GM21526 (cell line): ENCODE measurements at regions not wholly inside any gene's neighbourhood (a gene's known extent, or its start where the extent isn't known, plus 50 kb on each side); places are given as distances from the start of the nearest gene placed in this dataset.

ENCODE experiments used
- ATAC-seq: cut with Tn5 transposase; IDR thresholded peaks from one replicate; pipeline ENCODE4 v1.9.1; 2021; ENCODE audit warnings: moderate library complexity; ENCODE audit not compliant: unreplicated experiment, low FRiP score

DNA sequence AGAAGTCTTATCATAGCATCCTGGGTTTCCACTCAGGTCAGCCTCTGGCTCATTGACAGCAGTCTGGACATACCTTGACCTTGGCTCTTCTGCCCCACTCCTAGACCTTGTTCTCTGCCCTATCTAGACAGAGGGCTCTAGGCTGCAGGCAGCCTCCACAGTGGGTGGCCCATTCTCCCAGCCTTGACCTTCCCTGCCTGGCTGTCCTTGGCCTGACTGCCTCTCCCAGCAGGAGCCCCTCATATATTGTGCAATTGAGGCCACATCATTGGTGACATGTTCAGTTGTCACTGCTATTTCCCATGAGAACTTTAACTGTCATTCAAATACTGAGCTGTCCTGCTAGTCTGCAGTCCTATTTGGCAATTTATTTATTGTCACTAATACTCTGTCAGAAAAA is 503.4 kb downstream of the PLXNA4 start:
- no peak for ATAC-seq

DNA sequence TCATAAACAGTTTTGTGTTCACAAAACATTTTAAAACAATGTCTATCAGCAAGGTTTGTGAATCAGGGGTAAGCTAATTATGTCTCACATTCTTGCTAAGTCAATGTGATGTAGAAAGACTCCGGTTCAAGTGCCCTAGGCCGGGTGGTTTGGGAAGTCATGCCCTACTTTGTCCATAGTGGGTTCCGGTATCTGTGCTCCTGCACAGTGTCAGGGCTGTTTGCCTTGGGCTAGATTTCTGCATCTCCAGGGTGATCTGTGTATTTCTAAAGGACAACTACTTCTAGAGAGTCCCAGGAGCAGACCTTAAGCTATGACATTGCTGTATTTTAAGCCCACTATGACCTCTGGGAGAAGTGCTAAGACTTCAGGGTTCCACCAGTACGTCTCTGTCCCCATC is 504.1 kb downstream of the PLXNA4 start:
- ATAC-seq: no peak

DNA sequence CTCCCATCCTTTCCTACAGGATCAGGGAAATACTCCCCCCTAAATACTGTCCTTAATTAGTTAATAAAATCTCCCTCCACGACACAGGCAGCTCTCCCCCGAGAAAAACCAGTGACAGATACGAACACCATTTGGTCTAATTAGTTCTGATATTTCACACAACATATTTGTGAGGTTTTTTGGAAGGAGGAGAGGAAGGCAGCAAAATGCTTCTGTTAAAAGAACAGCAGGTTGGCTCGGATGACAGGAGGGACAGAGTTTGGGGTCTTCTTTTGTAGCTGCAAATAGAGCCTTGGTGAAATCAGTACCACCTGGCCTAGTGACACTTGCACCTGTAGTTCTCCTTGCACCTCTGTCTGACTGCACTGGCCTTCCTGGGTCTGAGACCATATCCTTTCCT is 507.0 kb downstream of the PLXNA4 start:
- ATAC-seq: no peak

DNA sequence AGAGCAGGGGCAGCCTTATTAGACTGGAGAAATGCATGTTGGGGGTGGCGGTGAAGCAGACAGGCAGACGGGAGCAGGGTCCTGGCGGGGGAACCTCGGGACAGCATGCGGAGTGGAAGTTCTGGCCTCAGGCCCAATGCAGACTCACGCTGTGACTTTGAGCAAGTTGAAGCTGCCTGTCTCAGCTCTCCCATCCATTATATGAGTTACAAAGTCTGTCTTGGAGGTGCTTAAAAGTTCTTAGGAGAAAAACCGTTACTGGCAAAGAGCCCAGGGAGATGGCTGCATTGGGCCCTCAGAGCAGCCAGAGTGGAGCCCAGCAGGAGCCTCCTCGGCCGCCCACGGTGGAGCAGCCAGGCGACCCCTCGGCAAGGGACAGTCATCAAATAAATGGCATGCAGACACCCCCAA is 509.5 kb downstream of the PLXNA4 start:
- ATAC-seq: no peak

DNA sequence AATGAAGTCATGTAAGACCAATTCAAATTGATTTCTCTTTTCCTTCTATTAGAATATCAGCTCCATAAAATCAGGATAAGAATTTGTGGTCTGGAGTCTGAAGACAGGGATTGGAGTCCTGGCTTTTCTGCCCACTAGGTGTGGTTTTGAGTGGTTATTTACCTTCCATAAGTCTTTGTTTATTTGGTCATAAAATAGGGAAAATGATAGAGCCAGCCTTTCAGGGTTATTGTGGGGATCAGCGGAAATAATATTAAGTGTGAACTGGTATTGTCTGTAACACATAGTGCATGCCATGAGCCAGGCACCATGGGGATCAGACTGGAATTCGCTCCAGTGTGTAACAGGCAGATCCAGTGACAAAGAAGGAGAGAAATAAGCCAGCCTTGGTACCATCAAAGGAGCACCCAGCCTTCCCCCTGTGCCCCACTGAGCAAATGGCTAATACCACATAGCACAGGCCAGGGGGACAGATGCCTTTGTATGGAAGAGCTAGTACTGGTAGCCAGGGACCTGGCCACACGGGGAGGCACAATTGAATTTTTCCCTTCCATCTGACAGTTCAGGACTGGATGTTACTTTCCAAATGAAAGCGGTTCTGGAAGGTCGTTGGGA is 509.7 kb upstream of the PODXL start:
- no peak for ATAC-seq

DNA sequence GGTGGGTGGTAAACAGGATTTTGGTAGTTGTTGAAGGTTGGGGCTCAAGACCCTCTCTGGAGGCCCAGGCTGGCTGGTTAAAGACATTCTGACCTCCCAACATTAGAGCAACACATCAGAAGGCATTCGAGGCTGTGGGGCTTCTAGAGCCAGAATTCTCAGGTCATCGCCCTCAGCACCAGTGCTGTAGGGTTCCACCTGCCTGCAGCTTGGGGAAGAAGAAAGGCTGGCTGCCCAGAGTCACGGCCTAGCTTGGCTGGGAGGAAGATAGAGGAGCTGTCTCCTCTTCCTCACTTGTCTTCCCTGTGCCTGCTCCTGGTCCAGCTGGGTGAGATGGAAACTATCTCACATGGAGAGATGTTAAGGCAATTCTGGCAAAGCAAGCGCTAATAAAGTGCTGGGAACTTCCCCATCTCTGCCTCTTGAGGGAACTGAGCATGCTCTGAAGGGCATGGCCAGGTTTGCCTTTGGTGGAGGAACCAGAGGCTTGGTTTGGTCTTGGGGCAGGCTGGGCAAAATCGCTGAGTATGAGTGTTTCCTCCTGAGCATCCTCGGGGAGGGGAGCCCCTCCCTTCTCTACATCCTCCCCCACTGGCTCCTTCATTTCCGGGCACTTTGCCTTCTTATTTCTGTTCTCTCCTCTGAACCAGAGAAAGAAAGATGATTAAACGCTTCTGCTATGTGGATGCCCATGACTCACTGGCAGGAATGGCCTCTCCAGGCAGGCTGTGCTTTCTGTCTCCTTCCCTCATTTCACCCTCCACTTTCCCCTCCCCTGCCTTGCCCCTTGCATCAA is 509.0 kb upstream of the PODXL start:
- no peak for ATAC-seq

DNA sequence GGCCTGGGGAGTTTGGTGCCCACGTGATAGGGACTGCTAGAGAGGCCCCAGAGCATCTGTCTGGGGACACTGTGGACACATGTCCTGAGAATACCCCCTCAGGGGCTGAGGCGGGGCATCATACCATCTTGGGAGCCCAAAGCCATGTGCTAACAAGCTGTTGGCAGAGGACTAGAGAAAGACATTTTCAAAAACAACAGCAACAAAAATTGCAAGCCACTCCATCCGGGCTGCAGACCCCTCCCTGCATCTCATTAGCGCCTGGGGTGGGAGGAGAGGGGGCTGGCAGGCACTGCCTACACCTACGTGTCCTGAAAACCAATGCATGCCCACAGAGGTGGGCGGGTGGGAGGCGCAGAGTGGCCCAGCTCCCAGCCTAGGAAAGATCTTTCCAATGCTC is 507.4 kb upstream of the PODXL start:
- no peak for ATAC-seq

DNA sequence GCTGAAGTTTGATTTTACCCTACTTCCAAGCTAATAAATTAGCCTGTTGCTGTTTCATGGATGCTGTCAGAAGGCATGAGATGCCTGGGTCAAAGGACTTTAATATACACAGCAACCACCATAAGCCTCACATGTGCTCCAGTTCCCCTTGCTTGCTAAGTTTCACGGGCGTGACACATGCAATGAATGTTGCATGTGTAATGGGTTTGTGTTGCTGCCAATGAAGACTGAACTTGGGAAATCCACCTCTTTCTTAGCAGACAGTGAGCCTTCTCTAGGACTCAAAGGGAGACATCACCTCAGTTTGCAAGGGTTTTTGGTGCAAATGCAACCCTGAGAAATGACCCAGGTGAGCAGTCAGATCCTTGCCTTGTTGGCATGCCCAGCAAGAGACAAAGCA is 505.5 kb upstream of the PODXL start:
- ATAC-seq: no peak

DNA sequence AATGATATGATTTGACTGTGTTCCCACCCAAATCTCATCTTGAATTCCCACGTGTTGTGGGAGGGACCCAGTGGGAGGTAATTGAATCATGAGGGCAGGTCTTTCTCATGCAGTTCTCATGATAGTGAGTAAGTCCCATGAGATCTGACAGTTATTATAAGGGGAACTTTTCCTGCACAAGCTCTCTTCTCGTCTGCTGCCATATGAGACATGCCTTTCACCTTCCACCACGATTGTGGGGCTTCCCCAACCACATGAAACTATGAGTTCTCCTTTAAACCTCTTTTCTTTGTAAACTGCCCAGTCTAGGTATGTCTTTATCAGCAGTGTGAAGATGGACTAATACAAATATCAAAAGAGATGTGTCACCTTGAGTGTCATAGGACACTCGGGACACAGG is 502.7 kb upstream of the PODXL start:
- no peak for ATAC-seq

DNA sequence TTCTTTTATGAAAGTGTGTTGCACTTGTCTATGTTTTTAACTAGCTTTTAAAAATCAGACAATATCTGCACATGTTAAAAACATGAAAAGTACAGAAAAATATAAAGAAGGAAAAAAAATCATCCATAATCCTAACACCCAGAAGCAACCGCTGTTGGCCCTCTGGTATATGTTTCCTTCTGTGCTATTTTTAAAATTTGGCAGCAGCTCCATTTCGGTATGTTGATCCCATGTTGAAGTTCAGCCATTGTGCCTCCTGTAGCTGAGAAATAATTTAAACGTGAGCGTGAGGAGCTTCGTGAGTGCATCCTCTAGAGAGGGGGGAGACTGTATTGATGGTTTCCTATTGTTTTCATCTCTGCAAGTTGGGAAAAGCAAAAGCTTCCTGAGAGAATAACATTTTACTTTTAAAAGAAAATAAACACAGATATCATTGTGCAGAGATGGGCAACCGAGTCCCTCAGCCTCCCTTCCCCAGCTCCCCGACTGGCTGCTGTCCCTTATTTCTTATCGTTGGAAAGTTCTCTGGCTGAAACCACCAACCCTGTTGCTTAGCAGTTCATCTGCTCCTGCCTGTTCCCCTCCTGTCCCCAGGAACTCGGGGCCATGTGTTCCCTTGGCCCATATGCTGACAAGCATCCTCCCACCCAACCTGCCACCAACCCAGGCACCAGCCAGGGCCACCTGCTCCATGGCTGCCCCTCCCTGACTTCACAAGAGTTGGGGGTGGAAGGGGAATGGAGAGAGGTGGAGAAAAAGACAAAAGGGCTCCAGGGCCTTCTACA is 499.1 kb upstream of the PODXL start:
- ATAC-seq: no peak

DNA sequence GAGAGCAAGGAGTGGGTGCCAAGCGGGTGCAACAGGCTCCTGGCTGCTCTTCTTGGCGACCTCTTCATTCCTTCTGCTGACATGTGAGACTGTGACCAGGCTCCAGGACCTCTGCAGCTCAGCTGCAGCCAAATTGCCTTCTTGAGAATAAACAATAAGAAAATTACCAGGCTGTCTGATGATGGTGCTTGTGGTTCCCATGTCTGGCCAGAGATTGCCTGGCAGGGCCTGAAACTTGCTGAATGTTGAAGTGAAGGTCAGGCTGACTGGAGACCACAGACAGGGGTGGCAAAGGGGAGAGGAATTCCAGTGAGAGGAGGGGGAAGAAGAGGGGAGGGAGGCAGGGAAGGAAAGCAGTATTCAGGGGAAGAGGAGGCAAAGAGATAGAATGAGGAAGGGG is 497.4 kb upstream of the PODXL start:
- no peak for ATAC-seq

DNA sequence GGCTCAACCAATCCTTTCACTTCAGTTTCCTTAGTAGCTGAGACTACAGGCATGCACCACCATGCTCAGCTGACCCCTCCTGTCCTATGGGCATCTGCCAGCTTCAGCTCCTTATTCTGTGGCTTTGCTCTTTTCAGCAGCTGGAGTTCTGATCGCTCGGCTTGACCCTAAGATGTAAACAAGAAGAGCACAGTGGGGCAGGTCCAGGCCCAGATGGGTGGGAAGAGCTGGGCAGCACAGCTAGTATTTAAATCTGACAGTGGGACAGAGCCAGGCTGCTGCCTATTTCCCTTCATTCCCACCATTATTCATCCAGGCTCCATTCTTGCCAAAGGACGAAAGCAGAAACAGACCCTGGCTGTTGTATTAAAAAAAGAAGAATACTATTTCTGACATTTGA is 494.9 kb upstream of the PODXL start:
- ATAC-seq: no peak

DNA sequence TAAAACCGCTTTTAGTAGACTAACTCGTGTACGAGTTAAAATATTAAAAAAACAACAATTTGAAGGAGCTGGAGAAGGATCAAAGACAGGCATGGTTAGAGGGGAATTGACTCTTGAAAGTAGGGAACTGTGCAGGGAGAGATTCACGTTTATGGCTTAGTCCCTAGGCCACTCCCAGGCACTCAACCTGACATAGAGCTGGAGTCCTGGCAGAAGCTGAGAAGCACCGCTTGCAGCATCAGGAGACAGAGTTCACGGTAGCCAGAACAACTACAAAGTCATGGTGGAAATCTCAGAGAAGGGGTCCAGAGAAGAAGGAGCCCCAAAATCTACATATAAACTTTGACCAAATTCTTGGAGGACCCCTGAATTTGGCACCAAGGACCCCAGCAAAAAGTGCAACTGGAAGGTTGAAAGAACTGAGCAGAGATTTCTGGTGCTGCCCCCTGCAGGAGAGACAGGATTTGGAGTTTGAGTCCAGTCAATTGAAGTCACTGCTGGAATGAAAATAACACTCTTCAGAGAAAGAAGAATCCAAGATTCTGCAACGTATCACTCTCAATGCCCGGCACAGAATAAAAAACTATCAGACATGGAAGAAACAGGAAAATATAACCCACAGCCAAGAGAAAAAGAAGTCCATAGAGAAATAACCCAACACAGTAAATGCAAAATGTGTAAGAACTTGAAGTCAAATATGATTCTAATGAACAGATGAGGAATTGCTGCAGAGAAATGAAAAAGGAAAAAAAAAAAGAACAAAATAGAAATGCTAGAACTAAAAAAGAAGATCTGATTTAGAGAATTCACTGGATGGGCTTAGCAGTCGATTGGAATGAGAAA is 493.3 kb upstream of the PODXL start:
- no peak for ATAC-seq

DNA sequence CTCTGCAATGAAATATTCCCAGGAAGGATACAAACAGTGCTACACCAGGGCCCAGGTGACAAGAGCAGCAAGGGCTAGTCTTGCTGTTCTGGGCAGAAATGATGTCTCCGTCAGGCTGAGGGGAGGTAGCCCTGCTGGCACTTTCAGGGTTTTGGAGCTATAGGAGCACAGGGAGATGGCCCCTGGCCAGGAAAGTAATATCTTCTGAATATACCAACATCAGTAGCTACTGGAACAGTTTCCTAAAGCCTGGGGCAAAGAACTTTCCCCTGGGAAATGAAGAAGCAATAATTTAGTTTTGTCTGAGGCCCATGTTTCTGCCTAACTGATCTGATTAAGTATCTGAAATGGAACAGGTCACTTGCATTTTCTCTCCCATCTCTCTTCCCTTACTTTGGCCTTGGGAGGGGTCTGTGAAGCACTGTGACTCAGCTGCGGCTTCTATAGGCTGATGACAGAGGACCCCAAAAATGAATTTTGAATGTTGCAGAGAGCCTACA is 489.1 kb upstream of the PODXL start:
- ATAC-seq: no peak

DNA sequence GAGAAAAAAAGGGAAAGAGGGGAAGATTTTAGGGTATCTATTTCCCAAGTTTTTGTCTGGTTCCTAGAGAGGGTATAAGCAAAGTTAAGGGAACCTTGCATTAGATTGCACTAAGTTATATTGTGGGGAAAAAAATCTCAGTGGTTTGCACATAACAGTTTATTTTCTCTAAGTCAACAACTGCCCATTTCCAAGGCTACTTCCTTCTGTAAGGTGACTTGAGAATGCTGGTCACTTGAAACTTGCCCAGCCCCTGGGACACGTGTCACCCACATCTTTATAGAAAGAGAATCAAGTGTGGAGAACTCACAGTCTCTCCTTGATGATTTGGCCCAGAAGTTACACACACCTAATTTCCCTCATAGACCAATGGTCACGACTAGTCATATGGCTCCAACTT is 488.6 kb upstream of the PODXL start:
- ATAC-seq: no peak

DNA sequence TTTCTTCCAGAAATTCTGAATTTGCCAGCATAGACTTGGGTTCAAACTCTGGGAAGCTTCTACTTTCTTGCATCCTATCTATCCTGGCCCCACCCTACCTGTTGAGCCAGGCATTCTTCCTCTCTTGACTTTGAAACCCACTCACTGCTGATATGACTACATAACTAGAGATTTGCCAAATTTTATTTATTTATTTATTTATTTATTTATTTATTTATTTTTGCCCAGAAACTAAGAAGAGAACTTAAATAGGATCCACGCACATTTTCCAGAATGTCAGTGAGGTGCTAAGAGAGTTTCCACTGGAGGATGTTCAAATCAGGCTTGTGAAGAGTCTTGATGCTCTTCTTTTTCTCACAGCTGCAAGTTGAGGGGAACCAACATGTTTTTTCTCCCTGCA is 487.8 kb upstream of the PODXL start:
- ATAC-seq: no peak

DNA sequence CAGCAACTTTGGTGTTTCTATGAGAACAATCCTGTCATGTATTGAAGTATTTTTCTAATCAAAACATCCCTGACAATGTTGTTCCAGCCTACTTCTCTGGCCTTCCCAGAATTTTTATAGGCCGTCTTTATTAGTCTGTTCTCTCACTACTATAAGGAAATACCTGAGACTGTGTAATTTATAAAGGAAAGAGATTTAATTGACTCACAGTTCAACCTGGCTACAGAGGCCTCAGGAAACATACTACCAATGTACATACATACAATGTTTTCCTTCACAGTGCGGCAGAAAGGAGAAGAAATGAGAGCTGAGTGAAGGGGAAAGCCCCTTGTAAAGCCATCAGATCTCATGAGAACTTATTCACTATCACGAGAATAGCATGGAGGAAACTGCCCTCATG is 484.7 kb upstream of the PODXL start:
- ATAC-seq: no peak

DNA sequence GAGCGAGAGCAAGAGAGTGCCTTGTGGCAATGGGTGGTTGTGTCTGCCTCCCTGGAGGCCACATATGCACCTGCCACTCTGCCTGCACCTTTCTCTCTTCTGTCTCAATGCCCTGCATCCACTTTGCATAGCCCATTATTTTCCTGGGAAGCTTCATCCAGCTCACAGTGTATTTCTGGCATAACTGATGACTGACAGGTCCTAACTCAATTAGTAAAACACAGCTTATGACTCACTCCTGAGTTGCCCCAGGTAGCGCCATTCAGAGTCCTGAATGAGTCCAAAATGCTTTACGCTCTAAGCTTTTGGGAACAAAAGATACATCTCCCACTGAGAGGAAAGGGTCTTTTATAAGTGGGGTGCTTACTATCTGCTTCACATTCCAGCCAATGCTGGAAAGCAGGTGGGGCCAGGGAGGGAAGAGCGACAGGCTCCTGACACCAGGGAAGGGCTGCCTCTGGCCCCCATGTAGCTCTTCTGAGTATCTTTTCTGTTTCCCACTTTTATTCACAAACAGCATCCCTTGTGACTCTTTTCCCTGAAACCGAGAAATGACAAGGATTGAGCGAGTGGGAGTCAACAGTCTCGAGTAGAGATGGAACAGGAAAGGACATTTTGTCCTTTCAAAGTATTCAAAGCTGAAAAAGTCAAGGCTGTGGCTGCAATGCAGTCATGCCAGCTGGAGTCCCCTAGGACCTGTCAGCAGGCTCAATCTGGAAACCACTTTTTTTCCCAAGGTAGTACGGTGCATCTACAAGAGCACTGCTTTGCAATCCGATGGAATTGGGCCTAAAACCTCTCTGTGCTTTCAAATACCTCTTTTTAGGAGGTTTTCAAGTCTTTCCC is 479.3 kb upstream of the PODXL start:
- ATAC-seq: no peak

DNA sequence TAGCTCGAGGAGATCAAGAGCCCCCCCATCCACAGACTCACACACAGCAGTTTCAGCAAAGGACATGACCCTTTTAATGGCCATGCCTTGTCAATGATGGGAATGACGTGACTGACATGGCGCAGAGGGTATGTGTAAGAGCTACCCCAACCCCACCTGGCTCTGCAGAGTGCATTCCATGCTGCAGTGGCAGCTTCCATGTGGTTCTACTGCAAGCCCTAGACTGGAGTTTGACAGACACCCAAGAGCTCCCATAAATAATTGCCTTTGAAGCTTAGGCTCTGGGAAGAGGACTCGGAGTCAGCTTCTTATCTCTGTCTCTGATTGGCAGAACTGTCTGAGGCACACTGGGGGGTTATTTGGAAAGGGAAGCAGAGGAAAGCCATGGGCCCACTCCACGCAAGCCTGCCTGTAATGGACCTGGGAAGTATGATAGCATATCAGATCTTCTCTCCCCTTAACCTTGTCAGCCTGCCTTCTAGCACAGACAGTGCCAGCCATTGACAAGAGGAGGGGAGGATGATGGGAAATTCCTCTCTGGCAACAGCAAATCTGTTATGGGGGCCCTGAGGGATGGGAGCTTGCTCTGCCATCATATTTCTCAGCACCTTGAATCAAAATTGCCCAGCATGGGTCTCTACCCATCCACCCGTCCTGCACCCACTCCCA is 478.5 kb upstream of the PODXL start:
- no peak for ATAC-seq
